Ovary (tissue), 3 donors: ENCODE measurements at regions not wholly inside any gene's neighbourhood (a gene's known extent, or its start where the extent isn't known, plus 50 kb on each side); places are given as distances from the start of the nearest gene placed in this dataset.

Source experiments
- CTCF ChIP-seq, 3 donors: fragments of 450-650 bp in 2 of 3; fragments of 200-600 bp in 1 of 3; IDR thresholded peaks; one replicate each; pipeline versions ENCODE4 v1.5.1 to v1.8.0; 2016 to 2022; ENCODE audit warnings: antibody characterized with exemption in 3 of 3, mild to moderate bottlenecking in 1 of 3
- EP300 ChIP-seq: sonication (generic); formaldehyde crosslinking; IDR thresholded peaks from one replicate; pipeline ENCODE4 v1.6.1; 2017; ENCODE audit warnings: antibody characterized with exemption
- POLR2A ChIP-seq: fragments of 450-650 bp; IDR thresholded peaks from one replicate; pipeline ENCODE4 v1.6.1; 2017; ENCODE audit warnings: antibody characterized with exemption, mild to moderate bottlenecking, moderate library complexity
- donor health status: DM: no; HTN: no; CAD: no.

- no peak for TF ChIP-seq CTCF (IDR thresholded peaks at IDR 0.05)
- no peak for TF ChIP-seq POLR2A
- no peak for TF ChIP-seq EP300
Measured at GRCh38 chr5:155461304-155461703, 447.7 kb downstream of the KIF4B start.
